Thymus (tissue), 11 donors: ENCODE measurements at regions not wholly inside any gene's neighbourhood (a gene's known extent, or its start where the extent isn't known, plus 50 kb on each side); places are given as distances from the start of the nearest gene placed in this dataset.
"Not testable (repeated sequence)": the region's sequence is repeated elsewhere in the genome, so short reads cannot be mapped to it uniquely, and the experiment has no call there.

Experiments
- DNase-seq, 9 donors: peaks; one replicate each; pipeline ENCODE4 v3.0.0-alpha.2; 2013; ENCODE audit warnings: low spot score in 9 of 9, low read depth in 6 of 9, missing footprints in 1 of 9
- H3K27ac ChIP-seq, 2 donors: one replicate each; pipeline ENCODE4 v1.5.1; 2013; ENCODE audit warnings: control low read depth in 1 of 2, low read depth in 1 of 2, low read length in 1 of 2, mild to moderate bottlenecking in 1 of 2, moderate library complexity in 1 of 2
- H3K27me3 ChIP-seq, 2 donors: one replicate each; pipeline ENCODE4 v1.5.1; 2013; ENCODE audit warnings: low read length in 1 of 2; ENCODE audit not compliant: control insufficient read depth in 2 of 2, insufficient read depth in 1 of 2
- H3K36me3 ChIP-seq, 2 donors: one replicate each; pipeline ENCODE4 v1.5.1; 2013; ENCODE audit warnings: low read length in 1 of 2, mild to moderate bottlenecking in 1 of 2, moderate library complexity in 1 of 2; ENCODE audit not compliant: control insufficient read depth in 2 of 2, insufficient read depth in 2 of 2
- H3K4me1 ChIP-seq, 2 donors: one replicate each; pipeline ENCODE4 v1.5.1; 2013; ENCODE audit warnings: low read length in 2 of 2; ENCODE audit not compliant: control insufficient read depth in 2 of 2, insufficient read depth in 2 of 2
- H3K4me3 ChIP-seq, 2 donors: one replicate each; pipeline ENCODE4 v1.5.1; 2013; ENCODE audit warnings: low read length in 2 of 2, control low read depth in 1 of 2, mild to moderate bottlenecking in 1 of 2
- H3K9me3 ChIP-seq, 2 donors: one replicate each; pipeline ENCODE4 v1.5.1; 2013; ENCODE audit warnings: low read length in 1 of 2, mild to moderate bottlenecking in 1 of 2; ENCODE audit not compliant: control insufficient read depth in 2 of 2, insufficient read depth in 1 of 2
- WGBS: extraction: QIAGEN DNeasy Blood & Tissue Kit; methylation state at CpG from one replicate; pipeline ENCODE4 v1.1.7; 2013; 5-methylcytosine and 5-hydroxymethylcytosine counted together
- donor health status: healthy.

- no peak for DNase-seq
- H3K27ac ChIP-seq: no peak overlapping the region
These were observed 277.4 kb downstream of the SPRY1 start for GRCh38 chr4:123673971-123674370.

GRCh38 chr4:123674762-123675465 lies 278.3 kb downstream of the SPRY1 start:
- no peak for DNase-seq
- Histone ChIP-seq H3K9me3 (no peaks in the 10 kb centered on the region), H3K36me3 (no peaks in the 10 kb centered on the region), H3K4me3 (no peak overlapping the region), H3K27me3 (no peaks in the 10 kb centered on the region), H3K4me1 (no peaks in the 10 kb centered on the region), H3K27ac (peak overlapping the region in 1 of 2 donors; percentile 44)
- WGBS: 96% methylated on average over 5 of the region's 5 CpGs

More at GRCh38 chr4:123673971-123674370, 277.4 kb downstream of the SPRY1 start:
- no peaks in the 10 kb centered on the region for H3K36me3 ChIP-seq
- H3K4me3 ChIP-seq: no peak overlapping the region
- H3K27me3 ChIP-seq: no peaks in the 10 kb centered on the region
- no peaks in the 10 kb centered on the region for H3K9me3 ChIP-seq
- no peaks in the 10 kb centered on the region for H3K4me1 ChIP-seq
- 90% methylated on average over 2 of the region's 2 CpGs for WGBS

- Histone ChIP-seq H3K27ac (peak overlapping the region in 1 of 2 donors; percentile 44), H3K27me3 (no peaks in the 10 kb centered on the region), H3K4me3 (no peak overlapping the region), H3K36me3 (no peaks in the 10 kb centered on the region), H3K9me3 (no peaks in the 10 kb centered on the region), H3K4me1 (no peaks in the 10 kb centered on the region)
- DNase-seq: no peak
- WGBS: 93% methylated on average over 1 of the region's 1 CpG
These were observed 279.0 kb downstream of the SPRY1 start for GRCh38 chr4:123675567-123675966.

- H3K4me3 ChIP-seq: no peak overlapping the region
- H3K9me3 ChIP-seq: no peaks in the 10 kb centered on the region
- WGBS: 98% methylated on average over 5 of the region's 5 CpGs
- H3K27ac ChIP-seq: no peak overlapping the region
- no peaks in the 10 kb centered on the region for H3K4me1 ChIP-seq
- H3K27me3 ChIP-seq: no peaks in the 10 kb centered on the region
- DNase-seq: no peak
- H3K36me3 ChIP-seq: no peaks in the 10 kb centered on the region
These were observed 279.7 kb downstream of the SPRY1 start for GRCh38 chr4:123676071-123676889.

GRCh38 chr4:123676890-123677229 lies 280.3 kb downstream of the SPRY1 start:
- H3K36me3 ChIP-seq: no peaks in the 10 kb centered on the region
- peak in 1 of 9 donors; percentile 12 for DNase-seq
- 91% methylated on average over 7 of the region's 7 CpGs for WGBS
- H3K4me1 ChIP-seq: no peaks in the 10 kb centered on the region
- no peak overlapping the region for H3K4me3 ChIP-seq
- H3K27ac ChIP-seq: no peak overlapping the region
- H3K9me3 ChIP-seq: no peaks in the 10 kb centered on the region
- H3K27me3 ChIP-seq: no peaks in the 10 kb centered on the region

GRCh38 chr4:123682931-123683330 lies 286.3 kb downstream of the SPRY1 start:
- 99% methylated on average over 2 of the region's 2 CpGs for WGBS
- no peaks in the 10 kb centered on the region for H3K36me3 ChIP-seq
- H3K4me3 ChIP-seq: no peak overlapping the region
- no peak overlapping the region for H3K27ac ChIP-seq
- no peak for DNase-seq
- H3K27me3 ChIP-seq: no peaks in the 10 kb centered on the region
- H3K9me3 ChIP-seq: peaks cover 0 to 11% of the 10 kb centered on the region in 2 donors
- H3K4me1 ChIP-seq: no peaks in the 10 kb centered on the region

GRCh38 chr4:123684937-123685336 lies 288.3 kb downstream of the SPRY1 start:
- not testable (repeated sequence) for H3K36me3 ChIP-seq, DNase-seq, H3K27ac ChIP-seq, H3K4me1 ChIP-seq, H3K27me3 ChIP-seq, H3K4me3 ChIP-seq
- H3K9me3 ChIP-seq: peaks cover 0 to 18% of the 10 kb centered on the region in 2 donors
- 93% methylated on average over 26 of the region's 26 CpGs for WGBS

GRCh38 chr4:123695531-123695930 lies 298.9 kb downstream of the SPRY1 start:
- H3K4me3 ChIP-seq, H3K27me3 ChIP-seq, H3K27ac ChIP-seq, H3K9me3 ChIP-seq, H3K4me1 ChIP-seq, H3K36me3 ChIP-seq, DNase-seq: not testable (repeated sequence)
- 100% methylated on average over 2 of the region's 2 CpGs for WGBS

GRCh38 chr4:123696687-123697086 lies 300.1 kb downstream of the SPRY1 start:
- 34% methylated on average over 2 of the region's 2 CpGs for WGBS
- Histone ChIP-seq H3K27me3 (no peaks in the 10 kb centered on the region), H3K4me1 (no peaks in the 10 kb centered on the region), H3K27ac (no peak overlapping the region), H3K9me3 (no peaks in the 10 kb centered on the region), H3K36me3 (no peaks in the 10 kb centered on the region), H3K4me3 (no peak overlapping the region)
- DNase-seq: no peak
